ENCODE measurements at regions not wholly inside any gene's neighbourhood (a gene's known extent, or its start where the extent isn't known, plus 50 kb on each side); places are given as distances from the start of the nearest gene placed in this dataset.

GRCh38 chr3:36312351-36312750 is 68.0 kb upstream of the STAC start:
- TF ChIP-seq CTCF (IDR thresholded peaks at IDR 0.05; ENCODE audit: extremely low read depth in 1 of 2, insufficient read depth in 1 of 2, low read depth in 1 of 2, low read length in 2 of 2) (no peak), MAX (IDR thresholded peaks at IDR 0.05; ENCODE audit: insufficient read depth, insufficient read length) (no peak), POLR2A (IDR thresholded peaks at IDR 0.05; ENCODE audit: low read depth, low read length) (no peak), POLR2AphosphoS5 (IDR thresholded peaks at IDR 0.05; ENCODE audit: insufficient read depth, low read depth, low read length) (no peak)
